A549 (cell line): ENCODE measurements at regions not wholly inside any gene's neighbourhood (a gene's known extent, or its start where the extent isn't known, plus 50 kb on each side); places are given as distances from the start of the nearest gene placed in this dataset.

Source experiments
- ATAC-seq, 2 experiments: fragments of 200-7000 bp in 1 of 2; fragments of >200 bp in 1 of 2; cut with Nextera tagmentation in 1 of 2; cut with Tn5 transposase in 1 of 2; 3 replicates each; pipeline versions ENCODE4 v1.8.0 to v1.9.1; 2018 to 2020; ENCODE audit warnings: mild to moderate bottlenecking in 1 of 2, moderate library complexity in 1 of 2
- CTCF ChIA-PET: fragments of 300-600 bp; sonication (Branson Sonifier 250); formaldehyde crosslinking; extraction: SDS; loops from one replicate; lab custom pipeline; 2021; ENCODE audit warnings: antibody characterized with exemption, inconsistent platforms; lab: Yijun Ruan, JAX
- POLR2A ChIA-PET: fragments of 350-600 bp; formaldehyde crosslinking; extraction: SDS; loops from one replicate; lab custom pipeline; 2021; ENCODE audit warnings: antibody characterized with exemption, inconsistent platforms; lab: Yijun Ruan, JAX
- DNase-seq, 2 experiments: peaks; one replicate each; pipeline versions ENCODE4 v3.0.0 to v3.0.0-alpha.2; 2011 to 2016; ENCODE audit warnings: low read depth in 1 of 2, low spot score in 1 of 2
- FAIRE-seq: peaks from 2 replicates; lab custom pipeline; 2011; peaks lifted over from hg19 to GRCh38; lab: Jason Lieb, UNC
- H3K27ac ChIP-seq, 2 experiments: fragments of >200 bp; sonication (Bioruptor Twin); formaldehyde crosslinking; 3 replicates each; pipeline ENCODE4 v1.5.1; 2016 to 2017
- H3K4me1 ChIP-seq: fragments of >200 bp; sonication (Bioruptor Twin); formaldehyde crosslinking; 3 replicates; pipeline ENCODE4 v1.6.1; 2016
- H3K4me2 ChIP-seq: fragments of >200 bp; sonication (Bioruptor Twin); formaldehyde crosslinking; 3 replicates; pipeline ENCODE4 v1.6.1; 2016
- H3K4me3 ChIP-seq: fragments of >200 bp; sonication (Bioruptor Twin); formaldehyde crosslinking; 3 replicates; pipeline ENCODE4 v1.5.1; 2016
- H3K9me3 ChIP-seq: fragments of >200 bp; sonication (Bioruptor Twin); formaldehyde crosslinking; 3 replicates; pipeline ENCODE4 v1.6.1; 2016
- BHLHE40 ChIP-seq: IDR thresholded peaks from 2 replicates; pipeline ENCODE4 v1.6.1; 2012; ENCODE audit warnings: low read depth, low read length, inconsistent platforms
- CBX2 ChIP-seq: fragments of 200-600 bp; sonication (generic); IDR thresholded peaks from 2 replicates; pipeline ENCODE4 v1.6.1; 2016; ENCODE audit warnings: low read depth, mild to moderate bottlenecking, borderline replicate concordance
- CBX8 ChIP-seq: fragments of 200-600 bp; sonication (generic); IDR thresholded peaks from 2 replicates; pipeline ENCODE4 v1.6.1; 2016
- CHD4 ChIP-seq: fragments of 200-600 bp; sonication (generic); IDR thresholded peaks from 2 replicates; pipeline ENCODE4 v1.6.1; 2016; ENCODE audit warnings: antibody characterized with exemption, mild to moderate bottlenecking, borderline replicate concordance
- EHF ChIP-seq: fragments of 250-450 bp; sonication (Bioruptor Pico); IDR thresholded peaks from 2 replicates; pipeline ENCODE4 v1.5.0; 2020; ENCODE audit warnings: mild to moderate bottlenecking
- EHMT2 ChIP-seq: fragments of 200-600 bp; sonication (generic); IDR thresholded peaks from 2 replicates; pipeline ENCODE4 v1.6.1; 2016; ENCODE audit warnings: antibody characterized with exemption, low read depth, mild to moderate bottlenecking, moderate library complexity
- EP300 ChIP-seq, 2 experiments: fragments of >200 bp; sonication (Bioruptor Twin); formaldehyde crosslinking; IDR thresholded peaks; 2 replicates in 1 of 2; 3 replicates in 1 of 2; pipeline ENCODE4 v1.6.1; 2016 to 2017
- ESRRA ChIP-seq: fragments of 150-350 bp; IDR thresholded peaks from 2 replicates; pipeline ENCODE4 v1.6.1; 2014; ENCODE audit warnings: mild to moderate bottlenecking, low read length, borderline replicate concordance
- FOSB ChIP-seq: fragments of 250-450 bp; sonication (Bioruptor Pico); IDR thresholded peaks from 2 replicates; pipeline ENCODE4 v1.5.0; 2020; ENCODE audit warnings: mild to moderate bottlenecking, moderate library complexity
- FOSL2 ChIP-seq, 2 experiments: fragments of 450-650 bp in 1 of 2; fragments of >200 bp in 1 of 2; sonication (Bioruptor Twin) in 1 of 2; formaldehyde crosslinking; IDR thresholded peaks; 2 replicates each; pipeline versions ENCODE4 v1.5.0 to v1.6.1; 2016 to 2020; ENCODE audit warnings: mild to moderate bottlenecking in 1 of 2, moderate library complexity in 1 of 2
- FOXS1 ChIP-seq: fragments of 250-450 bp; sonication (Bioruptor Pico); IDR thresholded peaks from 2 replicates; pipeline ENCODE4 v1.5.0; 2020; ENCODE audit warnings: mild to moderate bottlenecking, moderate library complexity
- HEYL ChIP-seq: fragments of 250-450 bp; sonication (Bioruptor Pico); IDR thresholded peaks from 2 replicates; pipeline ENCODE4 v1.8.0; 2021; ENCODE audit warnings: mild to moderate bottlenecking, moderate library complexity
- HOXB13 ChIP-seq: fragments of 250-450 bp; sonication (Bioruptor Pico); IDR thresholded peaks from 2 replicates; pipeline ENCODE4 v1.5.0; 2020; ENCODE audit warnings: low read depth, mild to moderate bottlenecking, moderate library complexity
- HOXB5 ChIP-seq: fragments of 250-450 bp; sonication (Bioruptor Pico); IDR thresholded peaks from 2 replicates; pipeline ENCODE4 v1.5.0; 2020; ENCODE audit warnings: mild to moderate bottlenecking, moderate library complexity
- KDM1A ChIP-seq: fragments of 200-600 bp; sonication (generic); IDR thresholded peaks from 2 replicates; pipeline ENCODE4 v1.6.1; 2016; ENCODE audit warnings: low read depth, mild to moderate bottlenecking
- KDM5A ChIP-seq: fragments of 200-600 bp; sonication (generic); IDR thresholded peaks from 2 replicates; pipeline ENCODE4 v1.6.1; 2016; ENCODE audit warnings: antibody characterized with exemption, mild to moderate bottlenecking
- MAFK ChIP-seq: fragments of 450-650 bp; IDR thresholded peaks from 2 replicates; pipeline ENCODE4 v1.6.1; 2014; ENCODE audit not compliant: partially characterized antibody
- MAZ ChIP-seq: fragments of 150-350 bp; IDR thresholded peaks from 2 replicates; pipeline ENCODE4 v1.6.1; 2014; ENCODE audit warnings: antibody characterized with exemption, low read depth, low read length, borderline replicate concordance
- NFE2L2 ChIP-seq: fragments of 150-350 bp; conservative IDR thresholded peaks from 2 replicates; pipeline ENCODE4 v1.6.1; 2014; ENCODE audit warnings: low read length
- NPAS2 ChIP-seq: fragments of 250-450 bp; sonication (Bioruptor Pico); IDR thresholded peaks from 2 replicates; pipeline ENCODE4 v1.8.0; 2022; ENCODE audit warnings: mild to moderate bottlenecking, moderate library complexity, borderline replicate concordance
- PHF8 ChIP-seq: fragments of 200-600 bp; sonication (generic); IDR thresholded peaks from 2 replicates; pipeline ENCODE4 v1.6.1; 2016; ENCODE audit warnings: low read depth, mild to moderate bottlenecking, antibody characterized with exemption, moderate library complexity, borderline replicate concordance
- POLR2A ChIP-seq: IDR thresholded peaks from 2 replicates; pipeline ENCODE4 v1.6.1; 2012; ENCODE audit warnings: mild to moderate bottlenecking, low read length
- POLR2AphosphoS2 ChIP-seq: conservative IDR thresholded peaks from 2 replicates; pipeline ENCODE4 v1.6.1; 2012; ENCODE audit warnings: low read length, improper control_type of control experiment, inconsistent platforms
- RAD21 ChIP-seq, 2 experiments: fragments of >200 bp in 1 of 2; sonication (Bioruptor Twin) in 1 of 2; formaldehyde crosslinking in 1 of 2; IDR thresholded peaks in 1 of 2; conservative IDR thresholded peaks in 1 of 2; 2 replicates in 1 of 2; 3 replicates in 1 of 2; pipeline ENCODE4 v1.6.1; 2012 to 2018; ENCODE audit warnings: inconsistent platforms in 1 of 2
- RCOR1 ChIP-seq: fragments of 150-350 bp; IDR thresholded peaks from 2 replicates; pipeline ENCODE4 v1.6.1; 2014; ENCODE audit warnings: antibody characterized with exemption, low read length, low read depth
- RFX5 ChIP-seq: fragments of 450-650 bp; IDR thresholded peaks from 2 replicates; pipeline ENCODE4 v1.7.1; 2014; ENCODE audit warnings: antibody characterized with exemption, mild to moderate bottlenecking, moderate library complexity
- RNF2 ChIP-seq: fragments of 200-600 bp; sonication (generic); IDR thresholded peaks from 2 replicates; pipeline ENCODE4 v1.6.1; 2016; ENCODE audit warnings: low read depth, mild to moderate bottlenecking, antibody characterized with exemption, moderate library complexity, borderline replicate concordance
- TP53 ChIP-seq: fragments of 250-450 bp; sonication (Bioruptor Pico); IDR thresholded peaks from 2 replicates; pipeline ENCODE4 v1.5.0; 2021; ENCODE audit warnings: mild to moderate bottlenecking, moderate library complexity
- ZC3H11A ChIP-seq: fragments of 450-650 bp; IDR thresholded peaks from 2 replicates; pipeline ENCODE4 v1.6.1; 2014; ENCODE audit warnings: antibody characterized with exemption, mild to moderate bottlenecking
- ZFP36 ChIP-seq: fragments of 450-650 bp; IDR thresholded peaks from 2 replicates; pipeline ENCODE4 v1.6.1; 2014; ENCODE audit warnings: borderline replicate concordance; ENCODE audit not compliant: partially characterized antibody
- ZNF302 ChIP-seq: fragments of 250-450 bp; sonication (Bioruptor Pico); IDR thresholded peaks from 2 replicates; pipeline ENCODE4 v1.9.0; 2021; ENCODE audit warnings: inconsistent platforms, mild to moderate bottlenecking, moderate library complexity
- ZSCAN20 ChIP-seq: fragments of 250-450 bp; sonication (Bioruptor Pico); IDR thresholded peaks from 2 replicates; pipeline ENCODE4 v1.8.0; 2022; ENCODE audit warnings: mild to moderate bottlenecking, moderate library complexity
- WGBS: methylation state at CpG from one replicate; pipeline ENCODE4 v1.1.6; 2017; ENCODE audit errors: missing lambda C conversion rate; 5-methylcytosine and 5-hydroxymethylcytosine counted together
- TF ChIP-seq, protein P1 (sequence below): fragments of >200 bp; sonication (Bioruptor Twin); formaldehyde crosslinking; IDR thresholded peaks from 3 replicates; pipeline ENCODE4 v1.5.1; 2016
- TF ChIP-seq, protein P2 (sequence below): IDR thresholded peaks from 2 replicates; pipeline ENCODE4 v1.6.1; 2012
- TF ChIP-seq, protein P3 (sequence below): fragments of 250-450 bp; sonication (Bioruptor Pico); IDR thresholded peaks from 2 replicates; pipeline ENCODE4 v1.5.0; 2021; ENCODE audit warnings: mild to moderate bottlenecking, moderate library complexity, borderline replicate concordance

DNA sequence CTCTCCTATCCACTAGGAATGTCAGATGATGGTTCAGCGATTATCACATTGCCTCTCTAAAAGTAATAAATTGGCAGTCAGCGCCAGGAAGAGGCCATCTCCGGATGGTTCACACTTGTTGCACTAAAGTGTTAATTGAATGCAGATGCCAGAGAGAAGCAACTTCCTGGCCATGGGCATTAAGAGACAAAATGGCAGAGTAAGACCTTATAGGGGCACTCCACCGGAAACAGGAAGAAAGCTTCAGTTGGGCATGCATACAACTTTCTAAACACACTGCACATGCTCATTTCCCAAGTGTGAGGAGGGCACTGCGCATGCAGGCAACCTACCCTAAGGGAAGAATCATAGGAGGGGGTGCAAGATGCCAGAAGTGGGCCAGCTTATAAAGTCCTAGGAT, 71.7 kb upstream of the AUTS2 start:
- no peak overlapping the region for H3K27ac ChIP-seq
- ATAC-seq, result no peak
- H3K9me3 ChIP-seq, result no peaks in the 10 kb centered on the region; the same call in 2 of the 3 replicates
- 59% methylated on average over 5 of the region's 5 CpGs for WGBS
- H3K4me1 ChIP-seq, result no peaks in the 10 kb centered on the region
- FAIRE-seq, result no peak
- no peak for DNase-seq
- CTCF ChIA-PET, result no interaction called here
- no peak overlapping the region for H3K4me3 ChIP-seq
- POLR2A ChIA-PET, result no interaction called here
- no peak overlapping the region for H3K4me2 ChIP-seq
- TF ChIP-seq TP53 (CRISPR knock-in tag) (no peak), ZC3H11A (no peak), ZFP36 (no peak), HEYL (no peak), EHF (CRISPR knock-in tag) (no peak), ESRRA (no peak), HOXB13 (CRISPR knock-in tag) (no peak), KDM5A (no peak), POLR2A (no peak), HOXB5 (CRISPR knock-in tag) (no peak), RFX5 (no peak), POLR2AphosphoS2 (no peak), ZNF302 (no peak), MAZ (no peak), RNF2 (no peak), BHLHE40 (no peak), RAD21 (conservative IDR thresholded peaks at IDR 0.05 in 1 of 2, IDR thresholded peaks at IDR 0.05 in 1 of 2) (no peak), RCOR1 (no peak)
- TF ChIP-seq, protein P1, sequence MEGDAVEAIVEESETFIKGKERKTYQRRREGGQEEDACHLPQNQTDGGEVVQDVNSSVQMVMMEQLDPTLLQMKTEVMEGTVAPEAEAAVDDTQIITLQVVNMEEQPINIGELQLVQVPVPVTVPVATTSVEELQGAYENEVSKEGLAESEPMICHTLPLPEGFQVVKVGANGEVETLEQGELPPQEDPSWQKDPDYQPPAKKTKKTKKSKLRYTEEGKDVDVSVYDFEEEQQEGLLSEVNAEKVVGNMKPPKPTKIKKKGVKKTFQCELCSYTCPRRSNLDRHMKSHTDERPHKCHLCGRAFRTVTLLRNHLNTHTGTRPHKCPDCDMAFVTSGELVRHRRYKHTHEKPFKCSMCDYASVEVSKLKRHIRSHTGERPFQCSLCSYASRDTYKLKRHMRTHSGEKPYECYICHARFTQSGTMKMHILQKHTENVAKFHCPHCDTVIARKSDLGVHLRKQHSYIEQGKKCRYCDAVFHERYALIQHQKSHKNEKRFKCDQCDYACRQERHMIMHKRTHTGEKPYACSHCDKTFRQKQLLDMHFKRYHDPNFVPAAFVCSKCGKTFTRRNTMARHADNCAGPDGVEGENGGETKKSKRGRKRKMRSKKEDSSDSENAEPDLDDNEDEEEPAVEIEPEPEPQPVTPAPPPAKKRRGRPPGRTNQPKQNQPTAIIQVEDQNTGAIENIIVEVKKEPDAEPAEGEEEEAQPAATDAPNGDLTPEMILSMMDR, result no peak

DNA sequence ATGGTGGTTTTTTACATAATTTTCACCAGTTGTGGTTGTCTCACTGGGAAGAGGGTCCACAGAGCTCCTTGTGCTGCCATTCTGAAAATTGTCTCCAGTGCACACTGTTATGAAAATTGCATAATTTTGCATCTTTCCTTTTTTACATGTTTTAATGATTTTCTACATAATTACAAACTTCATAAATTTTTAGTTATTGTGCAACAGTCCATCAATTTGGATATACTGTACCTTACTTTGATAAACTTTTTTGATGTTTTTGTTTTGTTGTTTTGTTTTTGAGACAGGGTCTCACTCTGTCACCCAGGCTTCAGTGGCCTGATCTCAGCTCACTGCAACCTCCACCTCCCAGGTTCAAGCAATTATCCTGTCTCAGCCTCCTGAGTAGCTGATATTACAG, 70.6 kb upstream of the AUTS2 start:
- ATAC-seq, result no peak
- TF ChIP-seq KDM5A (no peak), MAFK (no peak), FOSL2 (IDR thresholded peaks at IDR 0.05) (no peak), FOSL2 (CRISPR knock-in tag; IDR thresholded peaks at IDR 0.05) (no peak), ZNF302 (no peak), CHD4 (no peak), ZFP36 (no peak), RCOR1 (no peak)
- TF ChIP-seq, protein P2, sequence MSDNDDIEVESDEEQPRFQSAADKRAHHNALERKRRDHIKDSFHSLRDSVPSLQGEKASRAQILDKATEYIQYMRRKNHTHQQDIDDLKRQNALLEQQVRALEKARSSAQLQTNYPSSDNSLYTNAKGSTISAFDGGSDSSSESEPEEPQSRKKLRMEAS, result no peak
- no peak for FAIRE-seq
- no peaks in the 10 kb centered on the region for H3K4me1 ChIP-seq
- no peaks in the 10 kb centered on the region; the same call in 2 of the 3 replicates for H3K9me3 ChIP-seq
- CTCF ChIA-PET, result no interaction called here
- no peak overlapping the region for H3K27ac ChIP-seq
- no peak overlapping the region for H3K4me2 ChIP-seq
- H3K4me3 ChIP-seq, result no peak overlapping the region
- POLR2A ChIA-PET, result no interaction called here
- DNase-seq, result no peak

DNA sequence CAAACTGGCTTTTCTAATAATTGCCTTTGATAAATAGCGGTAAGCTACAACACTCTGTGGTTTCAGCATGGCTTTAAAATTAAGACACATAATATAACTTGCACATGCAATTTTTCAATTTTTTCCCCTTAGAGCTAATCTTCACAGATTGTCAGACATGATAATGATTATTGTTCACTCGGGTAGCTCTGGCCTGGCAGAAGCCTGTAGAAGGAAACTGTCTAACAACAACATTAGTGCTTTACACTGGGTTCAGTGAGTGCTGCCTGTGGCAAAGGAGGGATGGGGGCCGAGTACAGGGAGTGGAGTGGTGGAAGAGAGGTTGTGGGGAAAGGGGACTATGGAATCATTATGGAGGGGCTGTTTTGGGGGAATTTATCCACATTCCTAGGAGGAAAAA, 67.2 kb upstream of the AUTS2 start:
- 45% methylated on average over 3 of the region's 3 CpGs for WGBS
- Histone ChIP-seq H3K27ac (no peak overlapping the region), H3K4me3 (no peak overlapping the region), H3K4me1 (no peaks in the 10 kb centered on the region), H3K9me3 (no peaks in the 10 kb centered on the region), H3K4me2 (no peak overlapping the region)
- no peak for ATAC-seq
- ChIA-PET CTCF (no interaction called here), POLR2A (no interaction called here)
- no peak for DNase-seq
- FAIRE-seq, result no peak
- TF ChIP-seq ZC3H11A (no peak), PHF8 (no peak), BHLHE40 (no peak), CBX2 (no peak), KDM1A (no peak), EP300 (IDR thresholded peaks at IDR 0.05) (no peak), CBX8 (no peak), NFE2L2 (no peak), ZSCAN20 (CRISPR knock-in tag) (no peak), NPAS2 (no peak), EHMT2 (no peak), FOXS1 (CRISPR knock-in tag) (no peak), FOSB (CRISPR knock-in tag) (no peak), RNF2 (no peak), RAD21 (conservative IDR thresholded peaks at IDR 0.05 in 1 of 2, IDR thresholded peaks at IDR 0.05 in 1 of 2) (no peak), ZNF302 (no peak)
- TF ChIP-seq, protein P3, sequence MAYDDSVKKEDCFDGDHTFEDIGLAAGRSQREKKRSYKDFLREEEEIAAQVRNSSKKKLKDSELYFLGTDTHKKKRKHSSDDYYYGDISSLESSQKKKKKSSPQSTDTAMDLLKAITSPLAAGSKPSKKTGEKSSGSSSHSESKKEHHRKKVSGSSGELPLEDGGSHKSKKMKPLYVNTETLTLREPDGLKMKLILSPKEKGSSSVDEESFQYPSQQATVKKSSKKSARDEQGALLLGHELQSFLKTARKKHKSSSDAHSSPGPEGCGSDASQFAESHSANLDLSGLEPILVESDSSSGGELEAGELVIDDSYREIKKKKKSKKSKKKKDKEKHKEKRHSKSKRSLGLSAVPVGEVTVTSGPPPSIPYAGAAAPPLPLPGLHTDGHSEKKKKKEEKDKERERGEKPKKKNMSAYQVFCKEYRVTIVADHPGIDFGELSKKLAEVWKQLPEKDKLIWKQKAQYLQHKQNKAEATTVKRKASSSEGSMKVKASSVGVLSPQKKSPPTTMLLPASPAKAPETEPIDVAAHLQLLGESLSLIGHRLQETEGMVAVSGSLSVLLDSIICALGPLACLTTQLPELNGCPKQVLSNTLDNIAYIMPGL (CRISPR knock-in tag), result no peak
